Mucosa of rectum (tissue), 2 donors: ENCODE measurements at regions not wholly inside any gene's neighbourhood (a gene's known extent, or its start where the extent isn't known, plus 50 kb on each side); places are given as distances from the start of the nearest gene placed in this dataset.
"Not testable (repeated sequence)": the region's sequence is repeated elsewhere in the genome, so short reads cannot be mapped to it uniquely, and the experiment has no call there.

Experiments
- H3K27ac ChIP-seq, 2 donors: one replicate each; pipeline ENCODE4 v1.7.0; 2013; ENCODE audit warnings: inconsistent platforms in 2 of 2, low read depth in 2 of 2, low read length in 2 of 2
- H3K27me3 ChIP-seq, 2 donors: one replicate each; pipeline ENCODE4 v1.7.0; 2013; ENCODE audit warnings: low read length in 2 of 2; ENCODE audit not compliant: control insufficient read depth in 2 of 2, insufficient read depth in 2 of 2
- H3K36me3 ChIP-seq, 2 donors: one replicate each; pipeline ENCODE4 v1.7.0; 2013; ENCODE audit warnings: low read length in 2 of 2; ENCODE audit not compliant: control insufficient read depth in 2 of 2, insufficient read depth in 2 of 2
- H3K4me1 ChIP-seq, 2 donors: one replicate each; pipeline ENCODE4 v1.7.0; 2013; ENCODE audit warnings: low read length in 2 of 2, mild to moderate bottlenecking in 1 of 2; ENCODE audit not compliant: control insufficient read depth in 2 of 2, insufficient read depth in 2 of 2
- H3K4me3 ChIP-seq, 2 donors: one replicate each; pipeline ENCODE4 v1.7.0; 2013; ENCODE audit warnings: low read length in 2 of 2
- H3K9ac ChIP-seq, 2 donors: one replicate each; pipeline ENCODE4 v1.7.0; 2013; ENCODE audit warnings: low read length in 2 of 2, low read depth in 1 of 2, mild to moderate bottlenecking in 1 of 2
- H3K9me3 ChIP-seq, 2 donors: one replicate each; pipeline ENCODE4 v1.7.0; 2013; ENCODE audit warnings: low read length in 2 of 2; ENCODE audit not compliant: control insufficient read depth in 2 of 2
- donor health status: healthy.
- donor health status: Normal muscosa, but diverticular disease.

DNA sequence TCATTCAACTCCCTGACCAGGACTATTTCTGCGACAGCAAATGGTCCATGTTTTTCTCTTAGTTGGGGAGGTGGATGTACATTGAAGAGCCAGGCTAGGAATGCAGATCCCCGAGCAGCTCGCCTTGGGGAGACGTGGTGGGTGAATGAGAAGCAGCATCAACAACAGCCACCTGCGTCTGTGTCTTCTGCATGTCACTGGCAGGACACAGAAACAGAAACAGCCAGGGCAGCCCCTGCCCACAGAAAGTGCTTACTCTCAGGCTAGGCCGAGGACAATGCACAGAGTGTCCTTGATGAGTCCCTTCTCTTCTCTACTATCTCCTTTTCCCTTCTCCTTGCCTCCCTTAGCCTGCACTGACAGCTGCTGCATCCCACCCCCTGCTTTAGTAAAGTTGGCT lies 541.9 kb upstream of the CADM1 start:
- Histone ChIP-seq H3K9ac (no peak overlapping the region), H3K27me3 (no peaks in the 10 kb centered on the region), H3K9me3 (no peaks in the 10 kb centered on the region), H3K36me3 (no peaks in the 10 kb centered on the region), H3K4me3 (no peak overlapping the region), H3K4me1 (no peaks in the 10 kb centered on the region), H3K27ac (no peak overlapping the region)

DNA sequence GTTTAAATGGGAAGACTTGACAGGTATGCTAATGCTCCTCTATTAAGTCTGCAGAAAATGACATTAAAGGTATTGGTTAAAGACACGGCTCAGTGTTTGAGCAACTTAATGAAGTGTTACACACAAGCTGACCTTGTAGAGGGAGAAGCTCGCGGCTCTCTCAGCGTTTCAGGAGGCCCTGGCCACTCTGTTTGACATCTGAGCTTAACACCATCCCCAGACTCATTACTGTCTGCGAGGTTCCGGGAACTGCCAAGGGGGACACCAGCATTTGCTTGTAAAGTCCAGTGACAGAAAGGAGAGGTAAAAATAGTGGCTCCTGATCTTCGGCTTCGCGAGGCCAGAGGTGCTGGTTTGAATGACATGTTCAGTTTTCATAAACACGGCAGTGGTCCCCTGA lies 540.7 kb upstream of the CADM1 start:
- Histone ChIP-seq H3K36me3 (no peaks in the 10 kb centered on the region), H3K27me3 (no peaks in the 10 kb centered on the region), H3K9me3 (no peaks in the 10 kb centered on the region), H3K9ac (no peak overlapping the region), H3K4me1 (no peaks in the 10 kb centered on the region), H3K4me3 (no peak overlapping the region), H3K27ac (no peak overlapping the region)

DNA sequence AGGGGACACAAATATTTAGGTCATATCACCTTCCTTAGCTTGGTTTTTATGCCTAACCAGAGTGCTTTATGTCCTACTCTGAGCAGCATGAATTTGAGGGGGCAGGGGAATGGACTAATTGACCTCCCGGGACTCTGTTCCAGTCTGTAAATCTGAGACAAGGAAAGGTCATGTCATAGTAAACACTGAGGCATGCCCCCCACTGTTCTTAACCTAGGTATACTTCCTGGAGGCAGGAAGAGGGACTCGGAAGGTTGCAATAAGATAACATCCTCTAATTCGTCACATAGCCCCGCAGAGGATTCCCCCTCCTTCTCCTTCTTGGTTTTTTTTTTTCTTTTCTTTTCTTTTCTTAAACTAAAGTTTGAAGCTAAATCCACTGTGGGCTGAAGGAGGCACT lies 540.3 kb upstream of the CADM1 start:
- H3K9me3 ChIP-seq, result no peaks in the 10 kb centered on the region
- H3K9ac ChIP-seq, result no peak overlapping the region

DNA sequence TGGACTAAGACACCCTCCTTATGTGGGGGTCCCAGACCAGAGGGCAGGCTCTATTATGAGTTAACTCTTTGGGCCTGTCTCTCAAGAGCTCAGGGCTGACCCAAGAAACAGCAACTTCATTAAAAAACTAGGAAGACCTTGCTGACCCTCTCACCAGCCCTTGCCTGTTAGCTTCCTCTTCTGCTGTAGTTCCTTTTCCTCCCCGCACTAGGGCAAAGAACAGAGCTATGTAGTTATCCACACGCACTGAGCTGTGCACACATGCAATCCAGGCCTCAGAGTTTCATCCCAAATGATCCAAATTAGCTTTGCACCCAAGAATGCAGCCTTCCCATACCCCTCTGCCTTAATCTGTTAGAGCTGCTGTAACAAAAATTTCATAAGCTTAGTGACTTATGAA lies 539.6 kb upstream of the CADM1 start:
- Histone ChIP-seq H3K27ac (no peak overlapping the region), H3K9me3 (no peaks in the 10 kb centered on the region), H3K4me3 (no peak overlapping the region), H3K27me3 (no peaks in the 10 kb centered on the region), H3K4me1 (no peaks in the 10 kb centered on the region), H3K9ac (no peak overlapping the region), H3K36me3 (no peaks in the 10 kb centered on the region)

More for the DNA sequence above, 540.3 kb upstream of the CADM1 start:
- Histone ChIP-seq H3K36me3 (no peaks in the 10 kb centered on the region), H3K27ac (no peak overlapping the region), H3K4me1 (no peaks in the 10 kb centered on the region), H3K4me3 (no peak overlapping the region), H3K27me3 (no peaks in the 10 kb centered on the region)

DNA sequence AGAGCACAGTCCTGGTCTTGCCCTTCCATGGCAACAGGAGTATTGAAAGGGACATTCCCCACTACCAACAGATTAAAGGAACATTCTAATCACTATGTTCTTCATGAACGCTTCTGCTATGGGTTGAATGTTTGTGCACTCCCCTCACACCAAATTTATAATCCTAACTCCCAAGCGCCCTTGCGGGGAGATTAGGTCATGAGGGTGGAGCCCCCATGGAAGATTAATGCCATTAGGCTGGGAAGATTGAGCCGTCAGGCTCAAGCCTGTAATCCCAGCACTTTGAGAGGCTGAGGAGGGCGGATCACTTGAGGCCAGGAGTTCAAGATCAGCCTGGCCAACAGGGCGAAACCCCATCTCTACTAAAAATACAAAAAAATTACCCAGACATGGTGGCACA lies 538.8 kb upstream of the CADM1 start:
- not testable (repeated sequence) for H3K27ac ChIP-seq, H3K27me3 ChIP-seq, H3K4me1 ChIP-seq, H3K36me3 ChIP-seq, H3K9me3 ChIP-seq, H3K9ac ChIP-seq, H3K4me3 ChIP-seq

DNA sequence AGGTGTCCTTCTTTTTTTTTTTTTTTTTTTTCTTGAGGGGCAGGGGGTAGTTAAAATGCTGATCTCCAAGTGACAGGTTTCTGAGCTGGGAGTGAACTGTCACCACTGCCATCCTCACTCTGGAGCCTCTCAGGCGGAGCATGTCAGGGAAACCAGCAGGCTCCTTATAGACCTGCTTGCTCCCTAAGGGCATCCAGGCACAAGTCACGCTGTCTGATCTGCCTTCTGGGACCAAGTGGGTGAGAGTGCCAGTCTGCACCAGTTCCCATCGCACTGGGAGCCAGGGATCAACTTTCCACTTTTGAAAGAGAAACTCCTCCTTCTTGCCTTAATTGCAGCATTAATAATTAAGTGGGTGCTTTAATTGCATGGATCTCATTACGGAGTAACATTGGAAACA lies 537.9 kb upstream of the CADM1 start:
- no peak overlapping the region for H3K27ac ChIP-seq
- H3K9ac ChIP-seq, result no peak overlapping the region
- no peaks in the 10 kb centered on the region for H3K4me1 ChIP-seq
- no peaks in the 10 kb centered on the region for H3K9me3 ChIP-seq
- H3K27me3 ChIP-seq, result no peaks in the 10 kb centered on the region
- no peaks in the 10 kb centered on the region for H3K36me3 ChIP-seq
- no peak overlapping the region for H3K4me3 ChIP-seq

DNA sequence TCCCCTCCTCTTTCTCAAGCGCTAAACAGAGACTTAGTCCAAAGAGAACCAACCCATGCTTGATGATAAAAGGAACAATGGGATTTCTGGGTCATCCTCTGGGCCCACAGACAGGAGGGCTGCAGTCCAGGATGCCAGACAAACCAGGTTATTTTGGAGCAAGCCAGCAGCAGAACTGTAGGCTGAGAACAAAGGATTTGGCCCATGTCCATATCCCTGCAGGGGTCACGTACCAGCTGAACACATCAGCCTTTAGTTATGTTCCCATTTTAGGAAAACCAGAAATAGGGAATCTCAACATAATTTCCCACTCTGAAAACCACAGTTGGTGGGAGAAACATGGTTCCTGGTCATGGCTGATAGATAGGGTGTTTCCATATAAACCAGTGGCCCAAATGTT lies 533.6 kb upstream of the CADM1 start:
- H3K27ac ChIP-seq, result no peak overlapping the region

DNA sequence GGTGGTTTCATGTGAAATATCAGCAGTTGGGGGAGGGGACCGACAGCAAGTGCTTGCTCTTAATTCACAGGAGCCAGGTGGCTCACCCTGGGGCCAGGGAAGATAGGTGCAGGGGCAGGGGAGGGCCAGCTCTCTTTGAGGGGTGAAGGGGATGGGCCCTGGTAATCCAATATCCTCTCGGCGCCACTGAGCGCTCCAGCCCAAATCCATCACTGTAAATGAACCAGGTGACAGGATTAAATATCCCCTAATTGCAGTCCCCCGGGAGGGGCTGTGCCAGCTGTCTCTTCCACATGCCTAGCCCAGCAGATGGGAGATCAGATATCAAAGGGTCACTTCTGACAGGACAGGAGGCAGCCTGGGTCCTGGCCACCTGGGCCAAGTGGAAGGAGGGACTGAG lies 531.8 kb upstream of the CADM1 start:
- no peak overlapping the region for H3K4me3 ChIP-seq
- H3K27me3 ChIP-seq, result no peaks in the 10 kb centered on the region
- H3K27ac ChIP-seq, result no peak overlapping the region

More for the DNA sequence above, 533.6 kb upstream of the CADM1 start:
- Histone ChIP-seq H3K27me3 (no peaks in the 10 kb centered on the region), H3K36me3 (no peaks in the 10 kb centered on the region), H3K4me3 (no peak overlapping the region), H3K4me1 (no peaks in the 10 kb centered on the region), H3K9ac (no peak overlapping the region), H3K9me3 (no peaks in the 10 kb centered on the region)

DNA sequence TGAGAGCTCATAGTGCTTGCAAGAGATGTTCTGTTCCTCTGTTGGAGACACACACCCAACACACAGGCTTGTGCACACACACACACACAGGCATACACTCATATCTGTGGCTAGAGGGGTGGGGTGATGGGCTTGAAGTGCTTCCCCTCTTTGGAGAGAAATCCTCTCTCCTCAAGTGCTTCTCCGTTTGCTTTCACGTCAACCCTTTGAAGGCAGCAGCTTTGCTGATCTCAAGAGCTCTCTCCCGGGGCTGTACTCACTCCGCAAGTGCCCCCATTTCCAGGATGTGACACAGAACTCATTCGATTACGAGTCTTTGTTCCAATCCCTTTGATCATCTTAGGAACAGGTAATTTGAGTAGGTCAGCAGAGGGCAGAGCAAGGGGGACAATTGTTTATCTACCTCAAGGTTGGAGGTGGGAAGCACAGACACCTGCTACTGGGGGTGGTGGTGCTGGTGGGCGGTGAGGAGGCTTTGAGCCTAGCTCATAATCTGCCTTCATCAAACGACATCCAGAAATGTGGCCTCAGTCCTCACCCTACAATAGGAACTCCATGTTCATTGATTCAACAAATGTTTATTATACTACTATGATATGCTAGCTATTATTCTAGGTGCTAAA lies 529.8 kb upstream of the CADM1 start:
- no peak overlapping the region for H3K27ac ChIP-seq
- no peak overlapping the region for H3K9ac ChIP-seq
- no peak overlapping the region for H3K4me3 ChIP-seq
- H3K36me3 ChIP-seq, result no peaks in the 10 kb centered on the region
- no peaks in the 10 kb centered on the region for H3K27me3 ChIP-seq
- no peaks in the 10 kb centered on the region for H3K9me3 ChIP-seq
- no peaks in the 10 kb centered on the region for H3K4me1 ChIP-seq

More for the DNA sequence above, 531.8 kb upstream of the CADM1 start:
- Histone ChIP-seq H3K36me3 (no peaks in the 10 kb centered on the region), H3K9me3 (no peaks in the 10 kb centered on the region), H3K9ac (no peak overlapping the region), H3K4me1 (no peaks in the 10 kb centered on the region)

DNA sequence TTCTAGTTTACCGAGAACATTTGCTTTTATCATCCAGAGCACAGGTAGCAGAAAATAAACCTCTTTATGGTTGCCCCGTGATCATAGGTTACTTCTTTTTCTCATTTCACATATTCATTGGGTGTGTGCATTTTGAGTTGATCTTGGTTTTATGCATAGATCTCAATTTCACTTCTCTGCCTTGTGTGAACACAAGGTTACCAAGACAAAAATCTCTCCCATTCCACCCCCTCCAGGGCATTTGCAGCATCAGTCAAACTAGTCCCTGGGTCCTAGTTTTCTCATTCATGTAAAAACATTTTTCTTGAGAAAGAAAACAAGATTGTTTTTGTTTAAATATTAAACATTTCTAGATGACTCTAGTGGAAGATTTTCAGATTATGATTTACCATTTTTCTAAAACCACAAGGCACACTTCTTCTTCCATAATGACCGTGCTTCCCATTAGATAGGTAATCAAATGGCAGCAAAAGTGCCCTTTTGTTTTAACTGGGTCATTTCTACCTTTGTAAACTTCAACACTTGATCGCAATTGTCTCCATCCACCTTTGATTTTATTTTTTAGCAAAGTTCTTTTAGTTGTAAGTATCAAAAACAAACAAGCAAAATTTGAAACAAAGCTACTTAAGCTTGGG lies 526.6 kb upstream of the CADM1 start:
- H3K27me3 ChIP-seq, result no peaks in the 10 kb centered on the region
- no peaks in the 10 kb centered on the region for H3K4me1 ChIP-seq
- no peak overlapping the region for H3K4me3 ChIP-seq
- no peak overlapping the region for H3K27ac ChIP-seq
- no peak overlapping the region for H3K9ac ChIP-seq
- H3K36me3 ChIP-seq, result no peaks in the 10 kb centered on the region
- H3K9me3 ChIP-seq, result no peaks in the 10 kb centered on the region
